GM18526 (cell line): ENCODE measurements at regions not wholly inside any gene's neighbourhood (a gene's known extent, or its start where the extent isn't known, plus 50 kb on each side); places are given as distances from the start of the nearest gene placed in this dataset.

Experiments used
- POLR2A ChIP-seq: IDR thresholded peaks from 3 replicates; pipeline ENCODE4 v1.6.1; 2011; ENCODE audit not compliant: insufficient read length; ENCODE audit errors: extremely low read depth

DNA sequence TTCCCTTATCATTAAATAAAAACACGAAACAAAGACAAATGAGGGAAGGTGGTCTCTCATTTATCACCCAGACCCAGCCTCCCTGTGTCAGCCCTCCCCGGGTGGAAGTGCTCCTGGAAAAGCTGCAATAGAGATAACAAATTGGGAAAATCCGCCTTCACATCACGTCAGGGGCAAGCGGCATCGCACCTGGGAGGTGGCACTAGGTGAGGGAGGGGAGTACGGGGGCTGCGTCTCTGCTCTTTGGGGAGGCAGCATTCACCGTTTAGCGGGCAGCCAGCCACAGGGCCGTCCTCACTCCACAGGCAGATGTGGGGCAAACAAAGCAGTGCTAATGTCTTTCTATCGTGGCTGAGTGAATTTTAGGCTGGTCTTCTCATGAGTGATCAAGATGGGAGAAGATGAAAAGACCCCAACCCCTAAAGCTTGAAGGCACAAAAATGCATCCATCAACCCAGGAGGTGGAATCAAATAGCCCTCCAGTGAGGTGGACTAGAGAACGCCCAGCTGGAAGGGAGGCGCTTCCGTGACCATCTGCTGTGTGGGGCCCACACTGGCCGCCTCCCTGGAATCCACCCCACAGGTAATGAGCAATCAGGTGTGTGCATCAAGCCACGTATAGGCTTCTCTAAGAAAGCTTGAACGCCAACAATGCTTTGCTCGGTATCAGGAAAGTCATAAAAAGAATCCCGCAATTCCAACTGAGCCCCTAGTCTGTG, 629.5 kb downstream of the BRD1 start:
- TF ChIP-seq POLR2A = no peak

DNA sequence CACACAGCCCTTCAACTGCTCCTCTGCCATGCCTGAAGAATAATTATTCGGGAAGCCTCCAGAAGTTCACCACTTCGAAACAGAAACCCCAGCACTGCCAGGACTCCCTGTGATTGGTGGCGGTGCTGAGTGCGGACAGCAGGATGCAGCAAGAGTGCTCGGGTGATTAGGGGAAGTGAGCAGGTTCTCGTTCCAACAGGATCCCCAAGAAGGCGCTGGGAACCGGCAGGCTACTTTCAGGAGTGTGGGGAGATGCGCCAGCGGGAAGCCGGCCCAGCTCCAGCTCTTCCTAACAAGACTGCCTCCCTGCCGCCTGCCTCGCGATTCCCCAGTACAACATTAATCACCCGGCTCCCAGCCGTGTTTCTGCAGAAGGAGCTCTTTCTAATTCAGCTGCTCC, 630.2 kb downstream of the BRD1 start:
- no peak for TF ChIP-seq POLR2A

DNA sequence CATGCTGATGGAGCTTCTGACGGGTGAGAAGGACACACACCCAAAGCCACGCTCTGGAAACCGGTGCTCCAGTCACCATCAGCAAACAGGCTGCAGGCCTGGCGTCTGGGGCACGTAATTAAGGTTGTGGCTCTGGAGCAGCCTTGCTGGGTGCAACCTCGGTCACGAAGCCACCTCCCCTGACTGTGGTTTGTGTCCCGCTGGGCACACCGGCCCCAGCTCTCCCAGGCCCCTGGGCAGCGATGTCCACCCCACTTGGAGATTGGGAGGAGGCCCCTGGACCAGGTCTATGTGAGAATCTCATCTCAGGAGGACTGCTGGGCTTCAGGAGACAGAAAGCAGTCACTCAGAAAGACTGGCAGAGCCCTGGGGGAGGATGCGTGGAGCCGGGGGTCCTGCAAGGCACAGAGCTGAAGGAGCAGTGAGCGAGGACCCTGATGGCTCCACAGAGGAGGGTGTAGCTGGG, 631.6 kb downstream of the BRD1 start:
- no peak for TF ChIP-seq POLR2A

DNA sequence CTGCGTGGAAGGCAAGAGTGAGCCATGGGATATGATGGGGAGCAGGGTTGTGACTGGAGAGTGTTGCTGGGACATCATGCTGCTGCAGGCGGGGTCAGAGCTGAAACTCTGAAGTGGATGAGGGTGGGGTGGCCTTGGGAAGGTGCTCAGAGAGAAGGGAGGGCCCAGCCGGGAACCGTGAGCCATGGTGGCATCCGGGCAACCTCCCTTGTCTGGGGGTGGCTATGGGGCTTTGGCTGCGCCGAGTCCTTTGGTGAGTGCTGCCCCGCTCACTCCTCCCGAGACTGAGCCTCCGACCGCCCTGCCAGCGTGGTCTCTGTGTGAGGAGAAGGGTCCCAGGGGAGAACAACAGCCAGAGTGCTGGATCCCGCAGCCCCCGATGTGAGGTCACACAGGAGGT, 632.0 kb downstream of the BRD1 start:
- TF ChIP-seq POLR2A = no peak

DNA sequence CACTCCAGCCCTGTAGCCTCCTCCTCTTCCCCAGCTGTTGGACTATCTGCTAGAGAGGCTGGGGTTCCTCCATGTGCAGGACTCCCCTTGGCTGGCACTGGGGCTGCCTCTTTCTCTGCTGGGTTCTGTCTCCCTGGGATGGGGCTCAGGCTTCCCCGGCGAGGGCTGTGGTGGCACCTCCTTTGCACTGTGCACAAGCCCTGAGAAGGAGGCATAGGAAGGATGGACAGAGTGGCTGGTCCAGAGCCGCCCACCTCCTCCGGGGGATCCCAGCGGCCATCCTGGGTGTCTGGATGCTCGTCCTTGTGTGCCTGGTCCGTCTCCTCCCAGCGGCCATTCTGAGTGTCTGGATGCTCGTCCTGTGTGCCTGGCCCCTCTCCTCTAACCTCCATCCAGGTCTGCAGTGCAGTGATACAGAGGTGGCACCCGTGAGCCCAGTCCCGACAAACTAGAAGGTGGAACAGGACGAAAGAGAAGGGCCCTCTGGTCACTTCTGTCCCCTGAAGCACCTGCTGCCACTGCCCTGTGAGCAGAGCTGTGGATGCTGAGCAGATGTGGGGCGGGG, 633.7 kb downstream of the BRD1 start:
- no peak for TF ChIP-seq POLR2A

DNA sequence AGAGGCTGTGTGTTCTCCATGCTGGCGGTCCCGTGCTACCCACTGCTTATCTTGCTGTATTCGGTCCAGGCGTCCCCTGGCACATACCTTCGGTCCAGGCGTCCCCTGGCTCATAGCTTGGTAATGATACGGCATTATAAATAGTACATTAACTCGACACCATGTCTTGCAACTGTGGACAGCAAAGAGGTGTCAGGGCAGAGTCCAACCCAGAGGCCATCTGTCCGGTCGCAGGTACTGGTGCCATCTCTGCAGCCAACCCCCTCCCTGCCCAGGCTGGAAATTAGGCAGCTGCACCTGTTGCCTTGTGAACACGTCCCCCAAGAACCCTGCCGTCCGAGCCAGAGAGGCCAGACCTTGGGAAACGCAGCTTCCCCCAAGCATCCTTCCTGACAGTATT, 634.3 kb downstream of the BRD1 start:
- TF ChIP-seq POLR2A = no peak

DNA sequence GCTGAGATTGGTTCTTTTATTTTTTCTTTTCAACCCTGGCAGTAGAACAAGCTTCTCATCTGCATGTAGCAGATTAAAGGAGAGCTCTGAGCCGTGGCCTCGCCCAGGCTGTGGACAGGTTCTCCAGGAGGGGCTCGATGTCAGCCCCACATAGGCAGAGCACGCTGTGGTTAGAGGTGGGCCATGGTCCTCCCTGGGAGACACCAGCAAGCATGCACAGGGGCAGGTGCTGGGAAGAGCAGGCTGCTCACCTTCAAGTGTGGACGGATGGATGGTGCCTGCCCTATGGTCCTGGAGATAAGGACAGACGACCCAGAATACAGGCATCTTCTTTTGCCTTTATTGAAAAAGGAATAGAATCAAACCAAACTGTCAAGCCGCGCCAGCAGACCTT, 634.8 kb downstream of the BRD1 start:
- no peak for TF ChIP-seq POLR2A

DNA sequence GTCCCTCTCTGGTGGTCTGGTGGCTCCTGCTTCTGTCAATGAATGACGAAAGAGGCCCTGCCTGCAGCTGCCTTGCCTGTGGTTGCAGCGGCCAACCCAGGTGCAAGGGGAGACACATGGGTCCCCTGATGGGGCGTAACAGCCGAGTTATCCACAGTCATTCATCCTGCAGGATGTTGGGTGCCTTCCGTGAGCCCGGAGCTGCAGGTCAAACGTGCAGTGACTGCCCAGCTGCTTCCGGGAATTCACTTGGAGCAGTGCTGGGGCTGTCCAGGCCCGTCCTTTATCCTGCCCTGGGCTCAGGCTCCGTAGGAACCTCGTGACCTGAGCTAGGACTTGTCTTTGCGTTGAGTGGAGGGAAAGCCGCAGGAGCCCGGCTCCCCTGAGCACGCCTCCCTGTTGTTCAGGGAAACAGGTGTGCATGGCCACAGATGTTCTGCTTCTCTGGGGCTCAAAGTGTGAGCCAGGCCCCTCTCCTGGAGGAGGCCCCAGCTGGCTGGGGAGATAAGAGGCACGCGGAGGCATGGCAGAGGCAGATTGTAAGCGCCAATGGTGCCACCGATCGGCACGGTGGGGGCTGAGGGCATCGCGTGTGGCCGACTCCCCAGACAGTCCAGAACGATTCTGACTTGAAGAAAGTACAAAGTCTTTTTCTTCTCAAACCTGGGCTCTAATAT, 635.4 kb downstream of the BRD1 start:
- TF ChIP-seq POLR2A = no peak

DNA sequence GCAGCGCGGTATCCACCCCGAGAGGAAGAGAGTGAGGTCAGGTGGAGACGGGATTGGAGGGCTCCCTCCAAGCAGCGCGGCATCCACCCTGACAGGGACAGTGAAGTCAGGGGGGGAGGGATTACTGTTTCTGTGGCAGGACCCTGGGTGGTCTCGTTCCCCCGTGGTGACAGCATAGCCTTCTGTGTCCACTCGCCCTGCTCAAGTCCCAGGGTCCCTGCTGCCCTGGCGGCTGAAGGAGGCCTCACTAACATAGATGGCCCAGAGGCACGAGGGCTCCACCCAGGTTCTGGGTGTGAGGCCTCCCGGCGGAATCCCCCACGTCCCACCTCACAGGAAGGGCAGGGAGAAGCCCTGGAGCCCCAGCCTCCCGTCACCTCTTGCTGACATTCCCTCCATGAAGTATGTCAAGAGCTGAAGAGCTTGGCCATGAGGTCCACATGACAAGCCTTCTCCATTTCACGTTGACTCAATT, 636.1 kb downstream of the BRD1 start:
- no peak for TF ChIP-seq POLR2A

DNA sequence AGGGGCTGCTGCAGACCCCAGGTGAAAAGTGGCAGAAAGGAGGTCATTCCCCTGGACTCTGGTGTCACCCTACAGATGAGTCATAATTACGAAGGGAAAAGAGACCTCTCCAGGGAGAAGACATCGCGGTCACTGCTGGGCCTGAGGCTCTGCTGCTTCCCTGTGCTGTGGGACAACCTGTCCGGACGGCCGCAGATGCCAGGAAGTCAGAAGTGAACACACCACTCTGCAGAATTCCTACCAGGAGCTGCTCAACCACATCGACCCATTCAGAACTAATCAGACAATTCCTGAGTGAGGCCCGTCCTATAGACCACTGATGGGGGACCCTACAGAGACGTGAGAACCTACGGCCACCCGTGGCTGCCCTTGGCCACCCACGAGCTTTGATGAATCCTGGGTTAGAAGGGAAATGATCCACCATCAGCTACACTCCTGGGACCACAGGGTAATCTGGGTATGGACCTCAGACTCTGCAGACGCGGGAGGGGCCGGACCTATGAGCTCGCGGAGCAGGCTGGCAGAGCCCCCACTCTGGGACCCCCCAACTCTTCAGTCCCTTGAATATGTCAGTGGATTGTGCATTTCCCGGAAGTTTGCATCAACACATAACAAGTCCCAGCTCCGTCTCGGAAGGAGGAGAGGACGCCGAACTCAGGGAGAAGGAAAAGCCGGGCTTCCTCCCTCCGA, 636.7 kb downstream of the BRD1 start:
- no peak for TF ChIP-seq POLR2A

DNA sequence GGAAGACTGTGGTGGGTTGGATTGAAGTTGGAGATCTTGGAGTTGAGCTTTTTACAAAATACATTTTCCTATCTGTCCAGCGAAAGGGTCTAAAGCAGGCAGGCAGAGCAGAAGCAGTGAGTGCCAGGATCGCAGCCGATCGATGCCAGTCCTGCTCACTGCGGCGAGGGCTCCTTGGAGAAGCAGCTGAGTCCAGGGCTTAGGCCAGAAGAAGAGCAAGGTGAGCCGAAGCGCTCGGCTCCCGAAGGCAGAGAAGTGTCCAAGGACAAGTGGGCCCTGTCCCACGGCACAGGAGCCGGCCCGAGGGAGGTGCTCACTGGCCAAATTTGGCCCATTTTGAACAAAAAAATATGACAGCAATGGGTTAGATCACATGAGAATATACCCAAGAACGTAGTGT, 637.8 kb downstream of the BRD1 start:
- TF ChIP-seq POLR2A = no peak

DNA sequence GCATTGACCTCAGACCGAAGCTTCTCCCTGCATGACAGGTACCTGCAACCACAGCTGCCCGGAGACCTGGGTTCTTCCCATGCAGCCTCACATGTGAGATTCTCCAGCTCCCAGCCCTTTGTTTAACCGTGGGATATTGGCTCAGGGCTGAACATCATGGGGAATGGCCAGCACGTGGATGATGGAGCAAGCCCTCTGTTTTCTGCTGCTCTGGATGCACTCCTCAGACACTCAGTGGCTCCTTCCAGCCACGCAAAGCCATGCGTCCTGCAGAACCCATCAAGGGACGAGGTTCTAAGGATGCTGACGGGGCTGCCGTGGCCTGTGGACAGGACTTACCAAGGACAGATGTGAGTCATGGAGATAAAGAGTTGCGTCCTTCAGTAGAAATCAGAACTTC, 639.1 kb downstream of the BRD1 start:
- no peak for TF ChIP-seq POLR2A

DNA sequence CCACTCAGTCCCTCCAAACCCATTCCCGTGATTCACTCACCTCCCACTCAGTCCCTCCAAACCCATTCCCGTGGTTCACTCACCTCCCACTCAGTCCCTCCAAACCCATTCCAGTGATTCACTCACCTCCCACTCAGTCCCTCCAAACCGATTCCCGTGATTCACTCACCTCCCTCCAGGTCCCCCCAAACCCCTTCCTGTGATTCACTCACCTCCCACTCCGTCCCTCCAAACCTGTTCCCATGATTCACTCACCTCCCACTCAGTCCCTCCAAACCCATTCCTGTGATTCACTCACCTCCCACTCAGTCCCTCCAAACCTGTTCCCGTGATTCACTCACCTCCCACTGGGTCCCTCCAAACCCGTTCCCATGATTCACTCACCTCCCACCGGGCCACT, 639.6 kb downstream of the BRD1 start:
- TF ChIP-seq POLR2A = no peak

DNA sequence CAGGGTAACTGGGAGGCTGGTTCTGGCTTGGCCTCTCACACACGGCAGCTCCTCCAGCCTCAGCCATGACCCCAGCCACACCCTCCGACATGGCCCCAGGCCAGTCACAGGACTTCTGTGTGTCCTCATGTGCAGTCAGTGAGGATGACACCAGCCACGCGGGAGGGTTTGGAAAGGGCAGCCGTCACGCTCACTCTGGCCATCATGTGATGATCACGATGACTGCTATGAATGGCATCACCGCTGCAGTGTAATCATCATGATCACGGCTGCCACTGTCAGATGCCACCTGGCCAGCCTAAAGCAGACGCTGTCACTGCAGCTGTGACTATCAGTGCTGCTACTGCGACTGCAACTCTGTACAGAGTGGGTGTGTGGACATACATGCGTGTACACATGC, 640.9 kb downstream of the BRD1 start:
- no peak for TF ChIP-seq POLR2A

DNA sequence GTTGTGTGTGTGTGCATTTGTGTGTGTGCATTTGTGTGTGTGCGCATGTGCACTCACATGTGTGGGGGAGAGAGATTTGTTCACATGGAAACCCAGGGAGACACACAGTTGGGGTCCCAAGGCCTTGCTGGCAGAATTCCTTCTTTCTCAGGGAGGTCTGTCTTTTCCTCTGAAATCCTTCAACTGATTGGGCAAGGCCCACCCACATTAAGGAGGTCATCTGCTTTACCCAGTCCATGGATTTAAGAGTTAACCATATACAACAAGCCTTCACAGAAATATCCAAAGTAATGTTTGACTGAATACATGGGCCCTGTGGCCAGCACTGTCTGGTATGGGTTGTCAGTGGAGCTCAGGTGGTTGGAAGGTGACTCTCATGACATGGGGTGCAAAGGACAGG, 641.4 kb downstream of the BRD1 start:
- TF ChIP-seq POLR2A = no peak
